PC-9 (cell line): ENCODE measurements at regions not wholly inside any gene's neighbourhood (a gene's known extent, or its start where the extent isn't known, plus 50 kb on each side); places are given as distances from the start of the nearest gene placed in this dataset.

Experiments
- BruUV-seq: library from RNA; stranded (reverse); fragments of 400-500 nt; replicated peaks from 2 replicates; lab custom pipeline; 2021; lab: Mats Ljungman, UMichigan
- CTCF ChIA-PET: fragments of 300-600 bp; sonication (Branson Sonifier 250); formaldehyde crosslinking; loops from one replicate; lab custom pipeline; 2022; ENCODE audit warnings: antibody characterized with exemption; lab: Charles Lee
- POLR2A ChIA-PET: fragments of 300-600 bp; sonication (Branson Sonifier 250); formaldehyde crosslinking; loops from one replicate; lab custom pipeline; 2022; ENCODE audit warnings: antibody characterized with exemption; ENCODE audit not compliant: unreplicated experiment; lab: Charles Lee
- DNase-seq, 2 experiments: peaks; one replicate each; pipeline versions ENCODE4 v3.0.0 to v3.0.0-alpha.2; 2015 to 2022; ENCODE audit warnings: mixed read lengths in 1 of 2
- H2AFZ ChIP-seq: fragments of 200-600 bp; sonication (generic); 2 replicates; pipeline ENCODE4 v1.8.1; 2017; ENCODE audit warnings: antibody characterized with exemption
- H3F3A ChIP-seq: fragments of 200-600 bp; sonication (generic); 2 replicates; pipeline ENCODE4 v1.8.1; 2017; ENCODE audit warnings: antibody characterized with exemption, mild to moderate bottlenecking, low read depth; ENCODE audit not compliant: insufficient read depth
- H3K27ac ChIP-seq: fragments of 200-600 bp; sonication (generic); 2 replicates; pipeline ENCODE4 v1.6.1; 2016; ENCODE audit warnings: mixed run types
- H3K27me3 ChIP-seq: fragments of 200-600 bp; sonication (generic); 2 replicates; pipeline ENCODE4 v1.6.1; 2016; ENCODE audit warnings: low read depth, mixed run types; ENCODE audit not compliant: insufficient read depth
- H3K36me3 ChIP-seq: fragments of 200-600 bp; sonication (generic); 2 replicates; pipeline ENCODE4 v1.6.1; 2016; ENCODE audit warnings: low read depth, mixed run types
- H3K4me1 ChIP-seq: fragments of 200-600 bp; sonication (generic); replicated peaks from 2 replicates; pipeline ENCODE4 v1.6.1; 2016; ENCODE audit warnings: mixed run types; ENCODE audit not compliant: insufficient read depth
- H3K4me2 ChIP-seq: fragments of 200-600 bp; sonication (generic); 2 replicates; pipeline ENCODE4 v1.6.1; 2017; ENCODE audit warnings: mixed run types
- H3K4me3 ChIP-seq: fragments of 200-600 bp; sonication (generic); 2 replicates; pipeline ENCODE4 v1.6.1; 2016; ENCODE audit warnings: mixed run types
- H3K79me2 ChIP-seq: fragments of 200-600 bp; sonication (generic); 2 replicates; pipeline ENCODE4 v1.6.1; 2017; ENCODE audit warnings: low read depth, mixed run types
- H3K9me2 ChIP-seq: fragments of 200-600 bp; sonication (generic); 2 replicates; pipeline ENCODE4 v1.8.1; 2017; ENCODE audit warnings: mild to moderate bottlenecking; ENCODE audit not compliant: insufficient read depth
- H3K9me3 ChIP-seq: fragments of 200-600 bp; sonication (generic); 2 replicates; pipeline ENCODE4 v1.8.1; 2016; ENCODE audit warnings: low read depth; ENCODE audit not compliant: insufficient read depth
- H4K20me1 ChIP-seq: fragments of 200-600 bp; sonication (generic); 2 replicates; pipeline ENCODE4 v1.8.1; 2017; ENCODE audit not compliant: insufficient read depth
- CTCF ChIP-seq: fragments of 200-600 bp; sonication (generic); conservative IDR thresholded peaks from 2 replicates; pipeline ENCODE4 v1.6.1; 2017; ENCODE audit warnings: mixed run types, antibody characterized with exemption, mild to moderate bottlenecking, moderate library complexity
- EZH2 ChIP-seq: fragments of 200-600 bp; sonication (generic); IDR thresholded peaks from 2 replicates; pipeline ENCODE4 v1.8.0; 2017; ENCODE audit warnings: antibody characterized with exemption, low read depth
- intact Hi-C: fragments of 100-400 bp; cut with micrococcal nuclease; formaldehyde crosslinking; loops from one replicate; pipeline ENCODE4 v1.10.0; 2022; ENCODE audit not compliant: unreplicated experiment

GRCh38 chrX:45660477-45660876, 459.8 kb upstream of the DIPK2B start:
- H3K4me2 ChIP-seq, result no peak overlapping the region
- H4K20me1 ChIP-seq, result no peaks in the 10 kb centered on the region
- H3K9me3 ChIP-seq, result no peaks in the 10 kb centered on the region
- H3F3A ChIP-seq, result no peaks in the 10 kb centered on the region
- intact Hi-C loops, result no loop called here
- no peak overlapping the region for H2AFZ ChIP-seq
- H3K36me3 ChIP-seq, result no peaks in the 10 kb centered on the region
- H3K4me3 ChIP-seq, result no peak overlapping the region
- POLR2A ChIA-PET, result no interaction called here
- no peak overlapping the region for H3K27ac ChIP-seq
- CTCF ChIA-PET, result no interaction called here
- DNase-seq, result no peak
- no peaks in the 10 kb centered on the region for H3K9me2 ChIP-seq
- no TSS peak for BruUV-seq
- no peaks in the 10 kb centered on the region for H3K27me3 ChIP-seq
- no peaks in the 10 kb centered on the region for H3K79me2 ChIP-seq
- TF ChIP-seq EZH2 (no peak), CTCF (no peak)
- no peaks in the 10 kb centered on the region for H3K4me1 ChIP-seq

GRCh38 chrX:45633419-45633818, 432.7 kb upstream of the DIPK2B start:
- H3K4me1 ChIP-seq, result no peaks in the 10 kb centered on the region
- H3F3A ChIP-seq, result no peaks in the 10 kb centered on the region
- H4K20me1 ChIP-seq, result no peaks in the 10 kb centered on the region
- no peak overlapping the region for H2AFZ ChIP-seq
- H3K4me2 ChIP-seq, result no peak overlapping the region
- H3K27me3 ChIP-seq, result no peaks in the 10 kb centered on the region
- H3K79me2 ChIP-seq, result no peaks in the 10 kb centered on the region
- no peak for DNase-seq
- CTCF ChIA-PET, result no interaction called here
- no peak for TF ChIP-seq EZH2
- TF ChIP-seq CTCF, result no peak
- no peak overlapping the region for H3K27ac ChIP-seq
- POLR2A ChIA-PET, result no interaction called here
- no peaks in the 10 kb centered on the region for H3K36me3 ChIP-seq
- H3K9me2 ChIP-seq, result no peaks in the 10 kb centered on the region
- no peak overlapping the region for H3K4me3 ChIP-seq
- intact Hi-C loops, result no loop called here
- no TSS peak for BruUV-seq
- no peaks in the 10 kb centered on the region for H3K9me3 ChIP-seq

GRCh38 chrX:45632506-45632905, 431.8 kb upstream of the DIPK2B start:
- Histone ChIP-seq H3K27ac (no peak overlapping the region), H2AFZ (no peak overlapping the region), H3F3A (no peaks in the 10 kb centered on the region), H3K27me3 (no peaks in the 10 kb centered on the region), H3K4me2 (no peak overlapping the region), H3K9me2 (no peaks in the 10 kb centered on the region), H3K9me3 (no peaks in the 10 kb centered on the region), H4K20me1 (no peaks in the 10 kb centered on the region), H3K4me1 (no peaks in the 10 kb centered on the region), H3K36me3 (no peaks in the 10 kb centered on the region), H3K4me3 (no peak overlapping the region), H3K79me2 (no peaks in the 10 kb centered on the region)
- no TSS peak for BruUV-seq
- intact Hi-C loops, result no loop called here
- ChIA-PET CTCF (no interaction called here), POLR2A (no interaction called here)
- DNase-seq, result no peak
- TF ChIP-seq CTCF (no peak), EZH2 (no peak)
